A549 (cell line): ENCODE measurements at regions not wholly inside any gene's neighbourhood (a gene's known extent, or its start where the extent isn't known, plus 50 kb on each side); places are given as distances from the start of the nearest gene placed in this dataset.

Experiments used
- CHD4 ChIP-seq: fragments of 200-600 bp; sonication (generic); IDR thresholded peaks from 2 replicates; pipeline ENCODE4 v1.6.1; 2016; ENCODE audit warnings: antibody characterized with exemption, mild to moderate bottlenecking, borderline replicate concordance
- NR3C1 ChIP-seq: fragments of >200 bp; sonication (Bioruptor Twin); formaldehyde crosslinking; IDR thresholded peaks from 3 replicates; pipeline ENCODE4 v1.6.1; 2017
- POLR2A ChIP-seq: IDR thresholded peaks from 2 replicates; pipeline ENCODE4 v1.6.1; 2012; ENCODE audit warnings: mild to moderate bottlenecking, low read length
- TF ChIP-seq, protein P1 (sequence below): fragments of >200 bp; sonication (Bioruptor Twin); formaldehyde crosslinking; IDR thresholded peaks from 3 replicates; pipeline ENCODE4 v1.5.1; 2016
- TF ChIP-seq, protein P2 (sequence below): IDR thresholded peaks from 2 replicates; pipeline ENCODE4 v1.6.1; 2012
- TF ChIP-seq, protein P3 (sequence below): fragments of 200-600 bp; sonication (generic); IDR thresholded peaks from 2 replicates; pipeline ENCODE4 v1.6.1; 2016; ENCODE audit warnings: antibody characterized with exemption, mild to moderate bottlenecking, moderate library complexity
- TF ChIP-seq, protein P4 (sequence below): fragments of 150-350 bp; IDR thresholded peaks from 2 replicates; pipeline ENCODE4 v1.6.1; 2014; ENCODE audit warnings: low read depth, mild to moderate bottlenecking, low read length
- TF ChIP-seq, protein P5 (sequence below): fragments of 250-450 bp; sonication (Bioruptor Pico); IDR thresholded peaks from 2 replicates; pipeline ENCODE4 v1.5.0; 2020; ENCODE audit warnings: low read depth, mild to moderate bottlenecking, moderate library complexity

DNA sequence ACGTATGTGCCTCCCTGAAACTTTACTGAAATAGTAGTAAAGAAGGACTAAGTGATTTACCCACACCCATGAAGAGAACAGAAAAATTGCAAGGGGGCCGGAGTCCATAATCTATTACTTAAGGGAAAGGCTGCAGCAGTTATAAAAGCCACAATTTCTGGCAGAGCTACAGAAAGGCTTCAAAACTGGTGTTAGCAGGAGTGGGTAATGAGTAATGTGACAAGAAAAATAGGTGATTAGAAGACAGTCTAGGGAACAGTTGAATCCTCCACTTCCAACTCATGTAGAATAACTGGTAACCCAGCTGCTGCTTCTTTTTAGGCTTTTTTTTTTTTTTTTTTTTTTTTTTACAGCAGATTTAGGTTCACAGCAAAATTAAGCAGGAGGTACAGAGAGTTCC lies 413.3 kb downstream of the SFMBT2 start:
- TF ChIP-seq CHD4 (no peak), POLR2A (no peak), NR3C1 (no peak)
- TF ChIP-seq, protein P1, sequence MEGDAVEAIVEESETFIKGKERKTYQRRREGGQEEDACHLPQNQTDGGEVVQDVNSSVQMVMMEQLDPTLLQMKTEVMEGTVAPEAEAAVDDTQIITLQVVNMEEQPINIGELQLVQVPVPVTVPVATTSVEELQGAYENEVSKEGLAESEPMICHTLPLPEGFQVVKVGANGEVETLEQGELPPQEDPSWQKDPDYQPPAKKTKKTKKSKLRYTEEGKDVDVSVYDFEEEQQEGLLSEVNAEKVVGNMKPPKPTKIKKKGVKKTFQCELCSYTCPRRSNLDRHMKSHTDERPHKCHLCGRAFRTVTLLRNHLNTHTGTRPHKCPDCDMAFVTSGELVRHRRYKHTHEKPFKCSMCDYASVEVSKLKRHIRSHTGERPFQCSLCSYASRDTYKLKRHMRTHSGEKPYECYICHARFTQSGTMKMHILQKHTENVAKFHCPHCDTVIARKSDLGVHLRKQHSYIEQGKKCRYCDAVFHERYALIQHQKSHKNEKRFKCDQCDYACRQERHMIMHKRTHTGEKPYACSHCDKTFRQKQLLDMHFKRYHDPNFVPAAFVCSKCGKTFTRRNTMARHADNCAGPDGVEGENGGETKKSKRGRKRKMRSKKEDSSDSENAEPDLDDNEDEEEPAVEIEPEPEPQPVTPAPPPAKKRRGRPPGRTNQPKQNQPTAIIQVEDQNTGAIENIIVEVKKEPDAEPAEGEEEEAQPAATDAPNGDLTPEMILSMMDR: no peak
- TF ChIP-seq, protein P2, sequence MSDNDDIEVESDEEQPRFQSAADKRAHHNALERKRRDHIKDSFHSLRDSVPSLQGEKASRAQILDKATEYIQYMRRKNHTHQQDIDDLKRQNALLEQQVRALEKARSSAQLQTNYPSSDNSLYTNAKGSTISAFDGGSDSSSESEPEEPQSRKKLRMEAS: no peak
- TF ChIP-seq, protein P3, sequence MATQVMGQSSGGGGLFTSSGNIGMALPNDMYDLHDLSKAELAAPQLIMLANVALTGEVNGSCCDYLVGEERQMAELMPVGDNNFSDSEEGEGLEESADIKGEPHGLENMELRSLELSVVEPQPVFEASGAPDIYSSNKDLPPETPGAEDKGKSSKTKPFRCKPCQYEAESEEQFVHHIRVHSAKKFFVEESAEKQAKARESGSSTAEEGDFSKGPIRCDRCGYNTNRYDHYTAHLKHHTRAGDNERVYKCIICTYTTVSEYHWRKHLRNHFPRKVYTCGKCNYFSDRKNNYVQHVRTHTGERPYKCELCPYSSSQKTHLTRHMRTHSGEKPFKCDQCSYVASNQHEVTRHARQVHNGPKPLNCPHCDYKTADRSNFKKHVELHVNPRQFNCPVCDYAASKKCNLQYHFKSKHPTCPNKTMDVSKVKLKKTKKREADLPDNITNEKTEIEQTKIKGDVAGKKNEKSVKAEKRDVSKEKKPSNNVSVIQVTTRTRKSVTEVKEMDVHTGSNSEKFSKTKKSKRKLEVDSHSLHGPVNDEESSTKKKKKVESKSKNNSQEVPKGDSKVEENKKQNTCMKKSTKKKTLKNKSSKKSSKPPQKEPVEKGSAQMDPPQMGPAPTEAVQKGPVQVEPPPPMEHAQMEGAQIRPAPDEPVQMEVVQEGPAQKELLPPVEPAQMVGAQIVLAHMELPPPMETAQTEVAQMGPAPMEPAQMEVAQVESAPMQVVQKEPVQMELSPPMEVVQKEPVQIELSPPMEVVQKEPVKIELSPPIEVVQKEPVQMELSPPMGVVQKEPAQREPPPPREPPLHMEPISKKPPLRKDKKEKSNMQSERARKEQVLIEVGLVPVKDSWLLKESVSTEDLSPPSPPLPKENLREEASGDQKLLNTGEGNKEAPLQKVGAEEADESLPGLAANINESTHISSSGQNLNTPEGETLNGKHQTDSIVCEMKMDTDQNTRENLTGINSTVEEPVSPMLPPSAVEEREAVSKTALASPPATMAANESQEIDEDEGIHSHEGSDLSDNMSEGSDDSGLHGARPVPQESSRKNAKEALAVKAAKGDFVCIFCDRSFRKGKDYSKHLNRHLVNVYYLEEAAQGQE: no peak
- TF ChIP-seq, protein P4, sequence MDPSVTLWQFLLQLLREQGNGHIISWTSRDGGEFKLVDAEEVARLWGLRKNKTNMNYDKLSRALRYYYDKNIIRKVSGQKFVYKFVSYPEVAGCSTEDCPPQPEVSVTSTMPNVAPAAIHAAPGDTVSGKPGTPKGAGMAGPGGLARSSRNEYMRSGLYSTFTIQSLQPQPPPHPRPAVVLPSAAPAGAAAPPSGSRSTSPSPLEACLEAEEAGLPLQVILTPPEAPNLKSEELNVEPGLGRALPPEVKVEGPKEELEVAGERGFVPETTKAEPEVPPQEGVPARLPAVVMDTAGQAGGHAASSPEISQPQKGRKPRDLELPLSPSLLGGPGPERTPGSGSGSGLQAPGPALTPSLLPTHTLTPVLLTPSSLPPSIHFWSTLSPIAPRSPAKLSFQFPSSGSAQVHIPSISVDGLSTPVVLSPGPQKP: no peak
- TF ChIP-seq, protein P5, sequence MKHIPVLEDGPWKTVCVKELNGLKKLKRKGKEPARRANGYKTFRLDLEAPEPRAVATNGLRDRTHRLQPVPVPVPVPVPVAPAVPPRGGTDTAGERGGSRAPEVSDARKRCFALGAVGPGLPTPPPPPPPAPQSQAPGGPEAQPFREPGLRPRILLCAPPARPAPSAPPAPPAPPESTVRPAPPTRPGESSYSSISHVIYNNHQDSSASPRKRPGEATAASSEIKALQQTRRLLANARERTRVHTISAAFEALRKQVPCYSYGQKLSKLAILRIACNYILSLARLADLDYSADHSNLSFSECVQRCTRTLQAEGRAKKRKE (CRISPR knock-in tag): no peak
